Activated naive CD4-positive, alpha-beta T cell treated with anti-CD3 and anti-CD28 coated beads, Interleukin-2, amount 50 U/mL, for 24 hours (primary cell): ENCODE measurements at regions not wholly inside any gene's neighbourhood (a gene's known extent, or its start where the extent isn't known, plus 50 kb on each side); places are given as distances from the start of the nearest gene placed in this dataset.
"Not testable (repeated sequence)": the region's sequence is repeated elsewhere in the genome, so short reads cannot be mapped to it uniquely, and the experiment has no call there.

ENCODE experiments used
- H3K27ac Mint-ChIP-seq: one replicate; pipeline ENCODE4 v1.8.0; 2021; ENCODE audit warnings: mild to moderate bottlenecking, mixed read lengths
- H3K27me3 Mint-ChIP-seq: one replicate; pipeline ENCODE4 v1.8.0; 2021; ENCODE audit warnings: mixed read lengths
- H3K36me3 Mint-ChIP-seq: one replicate; pipeline ENCODE4 v1.8.0; 2021; ENCODE audit warnings: mixed read lengths
- H3K4me1 Mint-ChIP-seq: one replicate; pipeline ENCODE4 v1.8.0; 2021; ENCODE audit warnings: mixed read lengths
- H3K4me3 Mint-ChIP-seq: one replicate; pipeline ENCODE4 v1.8.0; 2021; ENCODE audit warnings: mild to moderate bottlenecking, mixed read lengths
- H3K9me3 Mint-ChIP-seq: one replicate; pipeline ENCODE4 v1.8.0; 2021; ENCODE audit warnings: mixed read lengths

DNA sequence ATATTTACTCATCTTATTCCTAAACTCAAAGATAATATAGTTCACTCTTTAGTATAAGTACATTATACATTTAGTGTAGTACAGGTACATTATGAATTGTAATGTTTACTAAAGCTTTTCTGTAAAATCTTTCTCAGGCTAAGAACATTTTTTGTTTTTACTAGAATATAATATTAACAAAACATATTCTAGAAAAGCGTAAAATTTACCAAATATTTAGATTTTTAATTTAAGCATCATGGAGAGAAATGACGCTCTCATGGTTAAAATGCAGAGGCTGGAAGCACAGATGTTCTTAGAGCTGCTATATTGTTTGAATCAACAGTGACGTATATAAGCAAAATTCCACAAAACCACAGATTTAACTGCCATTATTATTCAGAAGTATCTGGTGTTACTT is 54.7 kb upstream of the NBPF15 start:
- not testable (repeated sequence) for H3K9me3 Mint-ChIP-seq, H3K27ac Mint-ChIP-seq, H3K36me3 Mint-ChIP-seq, H3K4me3 Mint-ChIP-seq, H3K27me3 Mint-ChIP-seq
- peaks cover 11% of the 10 kb centered on the region for H3K4me1 Mint-ChIP-seq

DNA sequence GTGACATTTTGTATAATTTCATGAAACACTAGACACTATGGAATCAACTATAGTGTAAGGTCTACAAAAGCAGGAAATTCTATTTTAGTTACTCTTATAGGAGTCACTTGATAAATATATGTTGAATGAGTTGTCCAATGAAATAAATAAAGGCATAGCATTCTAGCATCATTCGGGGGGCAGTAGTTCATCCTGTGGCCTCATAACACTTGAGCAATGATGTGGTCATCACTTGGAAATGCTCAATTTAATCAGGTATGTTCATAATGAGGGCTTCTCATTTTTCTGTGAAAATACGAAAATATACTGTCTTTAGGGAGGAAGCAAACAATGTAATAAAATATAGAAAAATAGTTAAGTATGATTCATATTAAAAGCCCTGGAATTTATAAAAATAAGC is 55.4 kb upstream of the NBPF15 start:
- not testable (repeated sequence) for H3K27me3 Mint-ChIP-seq, H3K36me3 Mint-ChIP-seq, H3K9me3 Mint-ChIP-seq, H3K27ac Mint-ChIP-seq, H3K4me3 Mint-ChIP-seq
- H3K4me1 Mint-ChIP-seq = peaks cover 14% of the 10 kb centered on the region

DNA sequence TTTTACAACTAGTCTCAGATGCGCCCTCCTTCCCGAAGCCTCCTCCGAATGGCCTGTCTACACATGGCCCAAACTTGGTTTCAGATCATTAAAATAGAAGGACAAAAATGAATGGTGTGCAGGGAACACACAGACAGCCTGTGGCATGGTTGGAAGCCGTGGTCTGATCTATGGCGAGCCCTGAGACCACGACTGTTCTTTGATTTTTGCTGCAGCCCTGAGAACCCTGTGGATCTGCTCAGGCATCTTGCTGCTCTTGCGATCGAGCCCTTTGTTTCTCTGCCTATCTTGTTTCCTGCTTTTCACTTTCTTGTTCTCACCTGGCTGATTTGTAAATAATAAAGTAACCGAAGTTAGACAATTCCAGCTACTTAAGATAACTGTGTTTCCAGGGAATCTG is 57.0 kb upstream of the NBPF15 start:
- not testable (repeated sequence) for H3K4me3 Mint-ChIP-seq, H3K27ac Mint-ChIP-seq, H3K9me3 Mint-ChIP-seq, H3K36me3 Mint-ChIP-seq, H3K27me3 Mint-ChIP-seq
- H3K4me1 Mint-ChIP-seq = peaks cover 14% of the 10 kb centered on the region

DNA sequence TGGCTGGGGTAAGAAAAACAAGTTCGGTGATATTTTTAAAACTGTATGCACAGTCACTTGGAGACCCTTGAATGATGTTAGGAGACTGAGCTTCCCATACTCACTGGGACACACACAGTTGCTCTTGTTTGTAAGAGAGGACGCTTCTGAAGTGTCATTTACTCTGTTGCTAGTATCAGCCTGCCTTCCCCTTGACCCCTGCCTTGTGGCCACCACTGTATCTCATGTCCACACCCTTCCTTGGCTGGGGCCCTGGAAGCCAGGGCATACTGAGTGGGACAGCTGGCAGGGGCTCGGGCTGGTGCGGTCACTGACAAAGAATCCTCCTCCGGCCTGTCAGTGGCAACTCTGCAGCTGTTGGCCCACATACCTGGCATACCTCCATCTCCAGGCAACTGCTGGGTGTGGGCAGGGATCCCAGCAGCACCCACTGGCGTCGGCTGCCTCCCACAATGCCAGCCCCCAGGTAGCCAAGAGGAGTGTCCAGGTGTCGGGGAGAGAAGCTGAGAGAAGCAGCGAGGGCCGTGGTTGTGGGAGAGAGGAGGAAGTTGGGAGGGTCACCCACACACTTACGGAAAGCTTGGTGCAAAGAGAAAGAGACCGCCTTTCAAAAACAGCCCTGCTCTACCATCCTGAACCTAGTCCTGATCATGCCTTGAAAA is 58.2 kb upstream of the NBPF15 start:
- not testable (repeated sequence) for H3K9me3 Mint-ChIP-seq, H3K27me3 Mint-ChIP-seq, H3K4me3 Mint-ChIP-seq, H3K36me3 Mint-ChIP-seq, H3K27ac Mint-ChIP-seq
- peaks cover 19% of the 10 kb centered on the region for H3K4me1 Mint-ChIP-seq

DNA sequence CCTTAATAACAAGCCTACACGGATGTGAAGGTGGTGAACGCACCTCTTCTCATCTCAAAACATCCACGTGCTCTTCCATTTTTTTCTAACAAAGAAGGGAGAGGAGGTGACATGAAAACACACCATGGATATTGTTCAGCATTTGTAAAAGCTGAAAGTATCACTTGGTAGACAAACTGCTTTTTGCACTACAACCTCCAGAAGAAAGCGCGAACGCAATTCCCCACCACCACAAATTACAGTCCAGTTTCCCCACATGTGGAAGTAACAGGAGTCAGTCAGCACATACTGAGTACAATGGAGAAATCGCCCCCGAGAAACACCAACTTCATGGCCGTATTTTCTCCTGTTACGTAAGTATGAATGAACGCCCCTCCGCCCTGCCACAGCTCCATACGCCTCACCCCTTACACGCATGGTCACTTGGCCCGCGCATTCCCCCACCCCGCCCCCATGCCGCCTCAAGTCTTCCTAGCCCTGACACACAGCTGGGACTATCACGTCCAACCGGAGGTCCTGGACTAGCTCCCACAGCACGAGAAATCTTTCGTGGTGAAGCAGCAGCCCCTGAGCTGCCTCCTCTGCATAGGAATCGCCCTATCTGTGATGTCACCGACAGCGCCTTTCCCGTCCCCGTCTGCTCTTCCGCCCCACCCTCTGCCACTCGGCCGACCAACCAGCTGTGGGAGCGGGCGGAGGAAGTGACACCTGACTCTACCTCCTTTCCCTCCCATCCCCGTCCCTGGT is 62.4 kb upstream of the NBPF15 start:
- H3K9me3 Mint-ChIP-seq, H3K36me3 Mint-ChIP-seq, H3K27me3 Mint-ChIP-seq: not testable (repeated sequence)
- peak overlapping the region; percentile 75 for H3K4me3 Mint-ChIP-seq
- H3K4me1 Mint-ChIP-seq = peaks cover 10% of the 10 kb centered on the region
- H3K27ac Mint-ChIP-seq = peak overlapping the region; percentile 99

DNA sequence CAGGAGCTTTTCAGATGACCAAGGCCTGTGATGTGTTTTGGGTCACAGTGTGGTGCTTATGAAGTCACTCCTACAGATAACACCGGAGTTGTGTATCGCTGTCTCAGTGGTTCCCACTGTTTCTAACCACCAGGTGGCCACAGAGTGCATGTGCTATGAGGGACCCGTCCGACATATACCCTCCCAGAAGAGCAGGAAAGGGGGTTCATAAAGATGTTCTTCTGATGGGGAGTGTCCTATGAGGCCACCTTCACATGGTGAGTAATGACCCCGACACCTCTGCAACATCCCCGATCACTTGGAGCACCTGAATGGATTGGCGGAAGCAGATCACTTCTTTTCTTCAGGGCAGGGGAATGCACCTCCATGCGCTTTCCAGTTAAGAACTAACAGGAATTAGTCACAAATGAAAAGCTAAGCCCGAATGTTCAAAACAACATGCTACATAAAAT is 60.5 kb upstream of the PPIAL4F start:
- not testable (repeated sequence) for H3K9me3 Mint-ChIP-seq, H3K36me3 Mint-ChIP-seq, H3K27me3 Mint-ChIP-seq
- Mint-ChIP-seq H3K4me3 (peak overlapping the region; percentile 51), H3K27ac (peak overlapping the region; percentile 79), H3K4me1 (peaks cover 26% of the 10 kb centered on the region)

DNA sequence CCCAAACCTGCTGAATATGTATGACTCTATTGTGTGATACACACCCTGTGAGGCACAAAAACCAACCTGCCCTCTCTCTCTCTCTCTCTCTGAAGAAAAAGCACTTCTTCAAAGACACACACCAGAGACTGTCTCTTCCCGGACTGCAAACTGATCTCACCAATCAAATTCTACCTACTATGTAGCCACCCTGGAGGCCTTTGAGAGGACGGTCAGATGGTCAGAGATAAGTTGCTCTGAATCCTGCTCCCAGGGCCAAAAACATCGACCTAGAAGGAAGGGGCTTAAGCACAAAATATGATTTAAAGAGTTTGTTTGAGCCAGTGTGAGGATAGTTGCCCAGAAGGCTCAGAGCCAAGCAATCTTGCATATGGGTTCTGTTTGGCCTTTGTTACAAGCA is 59.2 kb upstream of the PPIAL4F start:
- peak overlapping the region; percentile 9 for H3K4me3 Mint-ChIP-seq

DNA sequence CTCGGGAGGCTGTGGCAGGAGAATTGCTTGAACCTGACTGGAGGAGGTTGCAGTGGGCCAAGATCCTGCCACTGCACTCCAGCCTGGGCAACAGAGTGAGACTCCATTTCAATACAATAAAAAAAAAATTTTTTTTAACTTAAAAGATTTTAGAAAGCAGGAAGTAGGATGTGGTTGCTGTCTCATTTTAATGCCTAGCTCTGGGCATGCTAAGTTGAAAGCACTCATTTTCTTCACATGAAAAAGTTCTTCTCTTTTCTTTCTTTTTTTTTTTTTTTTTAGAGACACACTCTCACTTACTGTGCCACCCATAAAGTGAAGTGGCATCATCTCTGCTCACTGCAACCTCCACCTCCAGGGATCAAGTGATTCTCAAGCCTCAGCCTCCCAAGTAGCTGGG is 58.4 kb upstream of the PPIAL4F start:
- H3K36me3 Mint-ChIP-seq, H3K4me3 Mint-ChIP-seq, H3K9me3 Mint-ChIP-seq, H3K27ac Mint-ChIP-seq, H3K27me3 Mint-ChIP-seq: not testable (repeated sequence)
- peaks cover 29% of the 10 kb centered on the region for H3K4me1 Mint-ChIP-seq

More for the DNA sequence above, 59.2 kb upstream of the PPIAL4F start:
- peak overlapping the region; percentile 88 for H3K27ac Mint-ChIP-seq
- not testable (repeated sequence) for H3K36me3 Mint-ChIP-seq, H3K27me3 Mint-ChIP-seq, H3K9me3 Mint-ChIP-seq
- peaks cover 26% of the 10 kb centered on the region for H3K4me1 Mint-ChIP-seq

DNA sequence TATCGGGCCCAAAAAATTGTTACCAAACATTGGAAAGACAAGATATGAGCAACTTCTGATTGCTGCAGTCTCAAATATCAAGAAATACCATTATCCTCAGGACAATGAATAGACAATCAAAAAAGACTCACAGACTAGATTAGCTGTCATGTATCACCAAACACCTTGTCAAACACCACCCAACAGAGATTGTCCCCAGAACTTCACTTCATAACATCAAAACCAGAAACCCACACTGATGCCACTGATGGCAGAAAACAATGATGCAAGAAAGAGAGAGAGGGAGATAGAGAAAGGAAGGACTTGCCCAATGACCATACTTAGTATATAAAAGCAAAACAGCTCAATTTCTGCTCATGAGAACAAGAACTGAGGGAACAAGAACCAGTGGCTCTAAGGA is 56.0 kb upstream of the PPIAL4F start:
- H3K36me3 Mint-ChIP-seq, H3K9me3 Mint-ChIP-seq, H3K27me3 Mint-ChIP-seq, H3K27ac Mint-ChIP-seq, H3K4me3 Mint-ChIP-seq: not testable (repeated sequence)
- peaks cover 30% of the 10 kb centered on the region for H3K4me1 Mint-ChIP-seq

DNA sequence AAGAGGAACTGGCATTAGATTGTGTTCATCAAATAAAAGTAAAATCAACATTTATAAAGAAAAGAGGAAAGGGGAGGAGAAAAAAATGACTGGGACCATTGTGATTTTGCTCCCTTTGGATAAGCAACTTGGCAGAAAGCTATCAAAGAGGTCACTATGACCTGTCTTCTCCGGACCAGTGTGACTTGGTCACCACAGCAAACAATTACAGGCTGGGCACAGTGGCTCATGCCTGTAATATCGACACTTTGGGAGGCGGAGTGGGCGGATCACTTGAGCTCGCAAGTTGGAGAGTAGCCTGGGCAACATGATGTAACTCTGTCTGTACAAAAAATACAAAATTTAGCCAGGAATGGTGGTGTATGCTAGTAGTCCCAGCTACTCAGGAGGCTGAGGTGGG is 55.5 kb upstream of the PPIAL4F start:
- H3K36me3 Mint-ChIP-seq, H3K27ac Mint-ChIP-seq: not testable (repeated sequence)

DNA sequence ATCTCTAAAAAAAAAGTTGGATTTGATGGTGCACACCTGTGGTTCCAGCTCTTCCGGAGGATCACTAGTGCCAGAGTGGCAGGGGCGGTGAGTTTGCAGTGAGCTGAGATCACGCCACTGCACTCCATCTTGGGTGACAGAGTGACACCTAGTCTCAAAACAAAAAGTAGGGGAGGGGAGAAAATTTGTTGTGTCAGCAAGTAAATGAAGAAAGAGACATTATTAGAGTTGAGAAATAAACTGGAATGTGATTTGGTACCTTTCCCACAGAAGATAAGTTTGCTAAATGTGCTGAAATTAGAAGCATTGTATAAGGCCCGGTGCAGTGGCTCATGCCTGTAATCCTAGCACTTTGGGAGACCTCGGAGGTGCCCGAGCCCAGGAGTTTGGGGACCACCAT is 54.0 kb upstream of the PPIAL4F start:
- not testable (repeated sequence) for H3K36me3 Mint-ChIP-seq, H3K27me3 Mint-ChIP-seq, H3K9me3 Mint-ChIP-seq, H3K27ac Mint-ChIP-seq
- Mint-ChIP-seq H3K4me1 (peaks cover 12% of the 10 kb centered on the region), H3K4me3 (peak overlapping the region; percentile 23)

More for the DNA sequence above, 55.5 kb upstream of the PPIAL4F start:
- H3K4me1 Mint-ChIP-seq = peaks cover 25% of the 10 kb centered on the region
- not testable (repeated sequence) for H3K27me3 Mint-ChIP-seq, H3K9me3 Mint-ChIP-seq, H3K4me3 Mint-ChIP-seq

DNA sequence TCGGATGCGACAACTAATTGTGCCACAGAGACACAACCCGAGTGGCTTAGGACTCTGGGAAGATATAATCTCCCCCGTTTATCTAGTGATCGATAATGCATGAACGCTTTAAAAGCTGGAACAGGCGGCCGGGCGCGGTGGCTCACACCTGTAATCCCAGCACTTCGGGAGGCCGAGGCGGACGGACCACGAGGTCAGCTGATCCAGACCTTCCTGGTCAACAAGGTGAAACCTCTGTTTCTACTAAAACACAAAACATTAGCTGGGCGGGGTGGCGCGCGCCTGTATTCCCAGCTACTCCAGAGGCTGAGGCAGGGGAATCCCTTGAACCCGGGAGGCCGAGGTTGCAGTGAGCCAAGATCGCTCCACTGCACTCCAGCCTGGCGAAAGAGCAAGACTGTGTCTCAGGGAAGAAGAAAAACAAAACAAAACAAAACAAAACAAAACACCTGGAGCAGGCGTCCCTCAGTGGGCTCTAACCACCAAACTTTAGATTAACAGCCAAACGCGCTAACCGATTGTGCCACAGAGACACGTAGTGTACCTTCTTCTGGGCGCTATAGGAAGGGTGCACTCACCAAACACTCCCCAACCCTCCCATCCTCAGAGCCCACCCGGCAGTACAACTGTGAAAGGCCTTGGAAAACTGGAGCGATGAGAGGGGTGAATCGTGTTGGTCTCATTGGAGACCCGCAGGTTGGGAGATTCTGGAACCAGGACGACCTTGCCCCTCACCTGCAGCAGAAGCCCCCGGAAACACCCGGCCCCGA is 53.3 kb upstream of the PPIAL4F start:
- H3K9me3 Mint-ChIP-seq, H3K27me3 Mint-ChIP-seq, H3K36me3 Mint-ChIP-seq, H3K27ac Mint-ChIP-seq, H3K4me3 Mint-ChIP-seq: not testable (repeated sequence)
- H3K4me1 Mint-ChIP-seq = peaks cover 12% of the 10 kb centered on the region
